ENCODE measurements at regions not wholly inside any gene's neighbourhood (a gene's known extent, or its start where the extent isn't known, plus 50 kb on each side); places are given as distances from the start of the nearest gene placed in this dataset.
A peak's percentile ranks its signal among the peaks of the same experiment; 100 is the strongest.

- no peaks in the 10 kb centered on the region for H3K27me3 ChIP-seq (ENCODE audit: control insufficient read depth in 2 of 2, insufficient read depth in 2 of 2, low read length in 2 of 2)
- H3K27ac ChIP-seq (ENCODE audit: low read depth in 1 of 2, low read length in 2 of 2), result no peak overlapping the region
- no peaks in the 10 kb centered on the region for H3K9me3 ChIP-seq (replicated peaks in 1 of 2; ENCODE audit: control insufficient read depth in 1 of 2, insufficient read depth in 1 of 2, low read length in 2 of 2)
- no peaks in the 10 kb centered on the region for H3K79me2 ChIP-seq (ENCODE audit: insufficient read depth, low read length)
- no peak overlapping the region for H2AFZ ChIP-seq (ENCODE audit: insufficient read depth, low read depth, low read length, poor library complexity, severe bottlenecking)
- Mint-ChIP-seq H3K9me3 (peaks cover 2 to 10% (median 4%) of the 10 kb centered on the region in 7 donors), H3K36me3 (no peaks in the 10 kb centered on the region), H3K4me1 (peaks cover 6% of the 10 kb centered on the region), H3K27me3 (ENCODE audit: low read depth in 3 of 3) (peaks cover 0 to 1% (median 0%) of the 10 kb centered on the region in 3 donors), H3K27ac (no peak overlapping the region), H3K4me3 (no peak overlapping the region)
- no peak overlapping the region for H3K4me2 ChIP-seq (replicated peaks; ENCODE audit: extremely low read depth, low read length, poor library complexity, severe bottlenecking)
- H4K20me1 ChIP-seq (ENCODE audit: insufficient read depth, low read length), result no peaks in the 10 kb centered on the region
- no peak overlapping the region for H3K4me3 ChIP-seq (replicated peaks in 1 of 3; ENCODE audit: low read depth in 2 of 3, low read length in 3 of 3)
- no peak overlapping the region for H3K9ac ChIP-seq (ENCODE audit: insufficient read depth, low read length, poor library complexity, severe bottlenecking)
- H3K36me3 ChIP-seq (replicated peaks in 1 of 2; ENCODE audit: control insufficient read depth in 1 of 2, insufficient read depth in 2 of 2, low read length in 2 of 2), result no peaks in the 10 kb centered on the region
- WGBS (ENCODE audit: insufficient coverage), result no CpG with 5 or more reads among the region's 3 CpGs
- DNase-seq, result peak in 1 of 3 donors; percentile 1
- H3K4me1 ChIP-seq (ENCODE audit: control insufficient read depth in 1 of 2, insufficient read depth in 2 of 2, low read length in 2 of 2), result peaks cover 0 to 4% of the 10 kb centered on the region in 2 donors
- TF ChIP-seq CTCF (IDR thresholded peaks at IDR 0.05), result no peak
- intact Hi-C loops (cut with micrococcal nuclease), result no loop called here
Observed at GRCh38 chr14:38710881-38711280, 392.2 kb downstream of the SEC23A start.

GRCh38 chr14:38710196-38710595, 392.8 kb downstream of the SEC23A start:
- no peak overlapping the region for H3K9ac ChIP-seq (ENCODE audit: insufficient read depth, low read length, poor library complexity, severe bottlenecking)
- no peak overlapping the region for H3K4me2 ChIP-seq (replicated peaks; ENCODE audit: extremely low read depth, low read length, poor library complexity, severe bottlenecking)
- Mint-ChIP-seq H3K4me3 (no peak overlapping the region), H3K4me1 (peaks cover 6% of the 10 kb centered on the region), H3K27ac (no peak overlapping the region), H3K9me3 (peaks cover 2 to 10% (median 4%) of the 10 kb centered on the region in 7 donors), H3K36me3 (no peaks in the 10 kb centered on the region), H3K27me3 (ENCODE audit: low read depth in 3 of 3) (peaks cover 0 to 2% (median 0%) of the 10 kb centered on the region in 3 donors)
- no peak for DNase-seq
- no peaks in the 10 kb centered on the region for H3K36me3 ChIP-seq (replicated peaks in 1 of 2; ENCODE audit: control insufficient read depth in 1 of 2, insufficient read depth in 2 of 2, low read length in 2 of 2)
- intact Hi-C loops (cut with micrococcal nuclease), result no loop called here
- H4K20me1 ChIP-seq (ENCODE audit: insufficient read depth, low read length), result no peaks in the 10 kb centered on the region
- H3K27me3 ChIP-seq (ENCODE audit: control insufficient read depth in 2 of 2, insufficient read depth in 2 of 2, low read length in 2 of 2), result no peaks in the 10 kb centered on the region
- H3K4me3 ChIP-seq (replicated peaks in 1 of 3; ENCODE audit: low read depth in 2 of 3, low read length in 3 of 3), result no peak overlapping the region
- no peaks in the 10 kb centered on the region for H3K9me3 ChIP-seq (replicated peaks in 1 of 2; ENCODE audit: control insufficient read depth in 1 of 2, insufficient read depth in 1 of 2, low read length in 2 of 2)
- no peak for TF ChIP-seq CTCF (IDR thresholded peaks at IDR 0.05)
- H3K4me1 ChIP-seq (ENCODE audit: control insufficient read depth in 1 of 2, insufficient read depth in 2 of 2, low read length in 2 of 2), result peaks cover 0 to 4% of the 10 kb centered on the region in 2 donors
- H3K79me2 ChIP-seq (ENCODE audit: insufficient read depth, low read length), result no peaks in the 10 kb centered on the region
- no peak overlapping the region for H3K27ac ChIP-seq (ENCODE audit: low read depth in 1 of 2, low read length in 2 of 2)
- no peak overlapping the region for H2AFZ ChIP-seq (ENCODE audit: insufficient read depth, low read depth, low read length, poor library complexity, severe bottlenecking)
- 90% methylated on average over 2 of the region's 6 CpGs for WGBS (ENCODE audit: insufficient coverage)
